GM21447 (cell line): ENCODE measurements at regions not wholly inside any gene's neighbourhood (a gene's known extent, or its start where the extent isn't known, plus 50 kb on each side); places are given as distances from the start of the nearest gene placed in this dataset.

Source experiments
- ATAC-seq: cut with Tn5 transposase; IDR thresholded peaks from one replicate; pipeline ENCODE4 v1.9.1; 2021; ENCODE audit not compliant: unreplicated experiment

DNA sequence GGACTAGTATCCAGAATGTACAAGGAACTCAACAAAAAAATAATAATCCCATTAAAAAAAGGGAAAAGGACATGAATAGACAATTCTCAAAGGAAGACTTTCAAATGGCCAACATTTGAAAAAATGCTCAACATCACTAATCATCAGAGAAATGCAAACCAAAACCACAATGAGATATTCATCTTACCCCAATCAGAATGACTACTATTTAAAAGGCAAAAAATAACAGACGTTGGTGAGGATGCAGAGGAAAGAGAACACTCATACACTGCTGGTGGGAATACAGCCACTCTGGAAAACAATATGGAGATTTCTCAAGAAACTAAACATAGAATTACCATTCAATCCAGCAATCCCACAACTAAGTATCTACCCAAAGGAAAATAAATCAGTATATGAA, 133.1 kb downstream of the KDR start:
- ATAC-seq, result no peak

DNA sequence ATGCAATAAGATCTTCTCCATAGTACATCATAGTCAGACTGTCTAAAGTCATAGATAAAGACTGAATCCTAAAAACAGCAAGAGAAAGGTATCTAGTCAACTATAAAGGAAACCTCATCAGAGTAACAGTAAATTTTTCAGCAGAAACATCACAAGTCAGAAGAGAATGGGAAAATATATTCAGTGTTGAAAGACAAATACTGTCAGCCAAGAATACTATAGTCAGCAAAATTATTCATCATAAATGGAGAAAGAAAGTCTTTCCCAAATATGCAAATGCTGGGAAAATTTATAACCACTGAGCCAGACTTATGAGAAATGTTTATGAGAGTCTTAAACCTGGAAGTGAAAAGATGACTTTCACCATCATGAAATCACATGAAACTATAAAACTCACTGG, 136.7 kb downstream of the KDR start:
- no peak for ATAC-seq

DNA sequence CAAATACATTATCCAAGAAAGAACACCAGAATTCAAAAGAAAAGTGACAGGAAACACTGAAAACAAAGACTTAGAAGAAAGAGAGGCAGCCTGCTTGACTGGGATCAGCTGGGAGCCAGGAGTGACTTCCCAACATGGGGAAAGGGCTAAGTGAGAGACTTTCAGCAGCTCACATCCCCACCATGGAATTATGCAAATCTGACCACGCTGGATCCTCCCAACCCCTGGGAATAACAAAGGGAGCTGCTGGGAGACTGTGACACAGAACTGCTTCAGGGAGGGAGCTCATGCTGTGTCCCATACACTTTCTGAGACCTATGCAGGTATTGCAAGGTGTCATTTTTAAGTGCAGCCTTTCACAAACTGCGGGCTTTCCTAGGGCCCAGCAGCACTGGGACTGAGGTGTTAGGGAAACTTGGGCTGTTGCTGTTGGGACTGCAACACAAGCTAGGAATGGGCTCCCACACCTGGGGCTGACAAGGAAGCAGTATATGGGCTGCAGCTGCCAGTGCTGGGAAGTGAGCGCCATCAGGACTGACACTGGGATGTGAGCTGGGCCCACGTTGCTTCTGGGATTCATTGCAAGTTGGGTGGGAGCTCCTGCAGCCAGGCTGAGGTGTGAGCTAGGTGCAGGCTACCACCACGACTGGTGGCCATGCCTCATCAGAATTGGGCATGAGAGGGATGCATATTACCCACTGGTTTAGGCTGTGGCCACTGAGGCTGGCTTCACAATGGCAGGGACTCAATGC, 139.1 kb downstream of the KDR start:
- no peak for ATAC-seq

DNA sequence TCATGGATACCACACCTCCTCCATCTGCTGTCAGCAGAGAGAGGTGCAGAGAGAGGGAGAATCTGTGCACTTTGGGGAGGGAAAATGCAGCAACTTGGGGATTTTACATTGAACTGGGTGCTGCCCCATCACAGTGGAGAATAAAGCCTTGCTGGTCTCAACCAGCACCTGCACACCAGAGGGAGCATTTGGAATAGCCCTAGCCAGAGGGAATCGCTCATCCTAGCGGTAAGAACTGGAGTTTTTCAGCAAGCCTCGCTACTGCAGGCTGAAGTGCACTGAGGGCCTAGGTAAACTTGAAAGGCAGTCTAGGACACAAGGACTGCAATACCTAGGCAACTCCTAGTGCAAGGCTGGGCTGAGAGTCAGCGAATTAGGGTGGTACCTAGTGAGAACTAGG, 148.7 kb downstream of the KDR start:
- ATAC-seq, result no peak

DNA sequence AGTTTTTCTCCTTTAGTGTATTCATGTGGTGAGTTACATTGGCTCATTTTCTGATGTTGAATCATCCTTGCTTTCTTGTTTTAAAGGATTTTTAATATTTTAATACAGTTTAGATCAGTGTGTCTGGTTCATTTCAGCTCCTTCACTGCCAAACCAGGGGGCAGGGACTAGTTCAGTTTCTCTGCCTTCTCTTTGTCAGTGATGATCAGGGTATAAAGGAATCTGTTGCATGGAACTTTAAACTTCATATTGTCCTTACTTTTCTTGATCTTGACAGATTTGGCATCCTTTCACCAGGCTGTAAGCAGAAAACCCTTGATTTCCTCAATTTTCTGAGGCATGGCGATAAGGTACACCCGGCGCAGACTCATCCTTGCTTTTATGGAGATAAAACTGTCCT, 149.4 kb downstream of the KDR start:
- ATAC-seq, result no peak

DNA sequence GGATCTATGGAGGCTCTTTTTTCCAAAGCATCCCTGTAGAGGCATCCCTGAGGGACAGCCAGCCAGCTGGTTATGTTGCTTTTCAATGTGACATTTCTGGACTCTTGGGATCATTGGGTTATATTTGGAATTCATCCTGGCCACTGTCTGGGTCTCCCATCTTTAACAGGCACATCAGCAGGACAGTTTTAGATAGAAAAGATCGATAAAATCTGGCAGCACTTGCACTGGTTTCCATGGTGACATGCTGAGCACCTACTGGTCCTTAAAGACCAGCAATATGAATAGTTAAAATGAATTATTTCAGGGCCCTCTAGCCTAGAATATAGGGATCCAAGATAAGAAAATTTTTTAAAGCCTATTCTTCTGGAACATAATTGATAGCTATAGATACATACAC, 151.6 kb downstream of the KDR start:
- no peak for ATAC-seq

DNA sequence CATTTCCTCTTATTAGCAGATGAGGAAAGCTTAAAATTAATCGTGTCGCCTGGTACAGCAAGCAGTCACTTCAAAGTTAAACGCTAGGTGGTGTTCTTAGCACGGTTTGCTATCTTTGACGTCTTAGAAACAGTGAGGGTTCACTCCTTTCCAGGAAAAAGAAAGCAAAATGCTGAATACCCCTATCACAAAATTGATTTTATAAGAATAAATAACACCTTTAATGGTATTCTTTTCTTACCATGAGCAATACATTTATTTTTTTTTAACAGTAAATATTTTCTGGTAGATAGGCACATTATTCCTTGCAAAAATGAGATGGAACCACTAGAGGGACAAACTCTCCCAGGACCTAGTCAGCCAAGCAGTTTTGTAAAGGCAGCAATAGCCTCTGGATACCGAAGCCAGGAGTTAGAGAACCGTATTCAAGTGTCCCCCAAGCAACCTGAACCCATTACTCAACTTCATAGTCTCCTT, 153.9 kb downstream of the KDR start:
- peak; percentile 79 for ATAC-seq

DNA sequence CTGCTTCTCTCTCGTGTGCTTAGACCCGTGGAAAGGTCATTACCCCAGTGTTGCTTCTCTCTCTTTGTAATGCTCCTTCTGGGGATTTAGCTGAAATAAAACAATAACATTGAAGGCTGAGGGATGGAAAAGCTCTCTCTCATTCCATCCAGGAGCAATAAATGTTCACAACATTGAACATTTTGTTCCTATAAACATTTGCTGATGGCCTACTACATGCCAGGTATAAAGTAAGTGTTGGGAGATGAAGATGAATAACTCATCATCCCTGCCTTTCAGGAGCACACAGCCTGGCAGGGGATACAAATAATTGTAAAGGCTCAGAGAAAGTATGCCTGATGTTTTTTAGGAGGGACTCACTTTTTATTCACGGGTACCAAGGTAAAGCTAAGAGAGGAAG, 158.1 kb downstream of the KDR start:
- ATAC-seq, result no peak

DNA sequence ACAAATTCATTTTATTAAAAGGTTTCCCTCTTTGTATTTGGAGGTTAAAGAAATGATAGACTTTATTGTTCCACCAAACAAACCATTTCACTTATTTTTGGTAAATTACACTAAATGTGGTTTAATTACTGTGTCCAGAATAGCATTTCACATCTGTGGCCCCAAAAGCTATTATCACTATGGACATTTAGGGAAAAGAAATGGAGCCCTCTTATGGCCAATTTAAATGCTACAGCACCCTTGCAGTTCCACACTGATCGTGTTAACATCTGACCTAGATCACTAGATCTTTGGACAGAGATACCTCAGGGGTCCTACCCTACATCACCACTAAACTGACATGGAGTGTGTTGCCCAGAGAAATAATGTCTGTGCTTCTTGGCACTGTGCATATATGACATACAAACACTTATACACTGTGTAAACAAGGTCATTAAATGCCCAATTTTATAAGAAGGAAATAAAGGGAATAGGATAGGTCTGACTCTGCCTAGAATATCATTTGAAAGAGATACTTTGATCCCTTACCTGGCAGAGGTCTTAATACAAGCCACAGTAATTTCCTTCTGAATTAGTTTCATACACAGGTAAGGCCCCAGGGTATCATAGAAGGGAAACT, 163.9 kb downstream of the KDR start:
- no peak for ATAC-seq

DNA sequence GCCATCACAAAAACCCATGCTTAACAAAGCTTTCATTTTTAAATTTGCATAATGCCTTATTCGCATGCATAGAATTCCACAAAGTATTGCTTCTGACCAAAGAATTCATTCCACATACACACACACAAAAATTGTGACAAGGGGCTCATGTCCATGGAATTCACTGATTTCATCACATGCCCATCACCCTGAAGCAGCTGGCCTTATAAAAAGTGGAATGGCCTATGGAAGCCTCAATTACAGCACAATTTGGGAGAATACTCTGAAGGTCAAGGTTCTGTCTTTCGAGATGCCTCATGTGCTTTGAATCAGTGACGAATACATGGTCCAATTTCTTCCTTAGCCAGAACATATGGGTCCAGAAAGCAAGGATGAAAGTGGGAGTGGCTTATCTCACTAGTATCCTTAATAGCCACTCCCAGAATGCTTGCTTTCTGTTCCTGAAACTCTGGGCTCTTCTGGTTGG, 165.7 kb downstream of the KDR start:
- ATAC-seq, result no peak

DNA sequence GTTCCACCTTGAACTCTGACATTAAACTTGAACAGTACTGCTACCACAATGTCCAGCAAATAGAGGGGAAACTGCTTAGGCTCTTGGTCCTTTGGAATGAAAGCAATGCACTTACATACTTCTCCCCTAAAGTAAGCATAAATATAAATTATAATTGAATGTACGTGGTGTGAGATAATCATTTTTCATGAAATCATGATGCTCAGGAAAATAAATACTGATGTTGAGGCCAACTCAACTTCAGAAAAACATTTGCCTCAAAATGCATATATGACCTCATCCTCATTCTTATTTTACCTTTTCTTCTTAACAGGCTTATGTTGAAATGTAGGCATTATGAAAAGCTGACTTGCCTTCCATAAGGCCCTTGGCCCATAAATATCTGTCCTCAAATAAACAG, 166.3 kb downstream of the KDR start:
- ATAC-seq, result no peak

DNA sequence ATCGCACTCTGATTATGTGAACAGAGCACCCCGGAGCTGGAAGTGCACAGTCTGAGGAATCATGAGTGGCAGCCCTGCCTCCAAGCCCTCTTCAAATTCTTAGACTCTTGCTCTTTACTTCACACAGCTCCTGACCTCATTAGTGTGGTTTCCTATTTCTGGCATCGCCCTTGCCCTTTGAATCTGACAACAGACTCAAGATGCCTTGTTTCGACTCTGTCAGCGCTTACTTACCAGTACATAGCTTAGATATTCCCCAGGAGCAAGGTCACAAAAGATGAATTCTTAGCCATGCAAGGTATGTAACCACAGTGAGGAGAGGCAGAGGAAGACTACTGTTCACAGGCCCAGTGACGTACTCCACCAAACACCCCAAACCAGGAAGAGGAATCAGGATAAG, 167.2 kb downstream of the KDR start:
- ATAC-seq, result no peak

DNA sequence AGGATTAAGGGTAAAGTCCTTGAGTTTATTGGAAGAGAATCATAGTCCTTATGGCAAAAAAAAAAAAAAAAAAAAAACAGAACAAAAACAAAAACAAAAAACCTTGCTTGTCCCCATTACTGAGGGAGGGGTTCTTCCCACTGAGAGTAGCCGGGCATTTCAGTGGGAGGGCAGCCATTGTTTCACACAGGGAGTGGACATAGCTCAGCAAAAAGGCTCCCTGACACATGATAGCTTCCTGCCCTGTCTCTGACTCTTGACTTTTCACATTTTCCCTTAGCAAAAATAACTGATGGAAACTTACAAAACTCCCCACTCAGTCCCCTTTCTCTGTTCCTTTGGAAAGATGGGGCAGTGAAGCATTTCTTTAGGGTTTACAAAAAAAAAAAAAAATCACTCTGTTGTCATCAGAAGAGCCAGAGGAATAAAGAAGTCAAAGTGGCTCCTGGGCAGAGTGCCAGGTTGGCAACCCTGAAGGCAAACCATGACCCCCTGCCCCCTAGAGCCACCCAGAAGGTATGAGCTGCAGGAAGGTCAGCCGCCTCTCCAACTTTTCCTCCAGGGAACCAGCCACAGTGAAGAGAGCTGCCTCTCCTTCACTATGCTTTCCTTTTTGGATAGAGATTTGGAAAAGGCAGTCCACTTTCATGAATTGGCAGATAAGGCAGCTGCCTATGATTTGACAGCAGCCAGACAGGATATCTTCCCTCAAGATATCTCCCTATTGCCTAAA, 170.6 kb downstream of the KDR start:
- ATAC-seq, result no peak

DNA sequence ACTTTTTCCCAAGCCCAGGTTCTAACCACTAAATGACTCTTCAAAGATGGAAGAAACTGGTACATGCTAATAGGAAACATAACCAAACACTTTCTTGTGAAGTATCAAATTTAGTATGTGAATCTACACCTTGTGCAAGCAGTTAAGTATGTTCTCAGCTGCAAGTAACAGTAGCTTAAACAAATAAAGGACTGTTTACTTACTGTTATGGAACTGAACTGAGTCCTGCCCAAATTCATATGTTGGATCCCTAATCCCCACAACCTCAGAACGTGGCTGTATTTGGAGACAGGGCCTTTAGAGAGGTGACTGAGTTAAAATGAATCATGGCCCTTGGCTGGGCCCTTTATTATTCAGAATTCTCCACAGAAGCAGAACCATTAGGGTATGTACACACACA, 178.7 kb downstream of the KDR start:
- ATAC-seq, result no peak

DNA sequence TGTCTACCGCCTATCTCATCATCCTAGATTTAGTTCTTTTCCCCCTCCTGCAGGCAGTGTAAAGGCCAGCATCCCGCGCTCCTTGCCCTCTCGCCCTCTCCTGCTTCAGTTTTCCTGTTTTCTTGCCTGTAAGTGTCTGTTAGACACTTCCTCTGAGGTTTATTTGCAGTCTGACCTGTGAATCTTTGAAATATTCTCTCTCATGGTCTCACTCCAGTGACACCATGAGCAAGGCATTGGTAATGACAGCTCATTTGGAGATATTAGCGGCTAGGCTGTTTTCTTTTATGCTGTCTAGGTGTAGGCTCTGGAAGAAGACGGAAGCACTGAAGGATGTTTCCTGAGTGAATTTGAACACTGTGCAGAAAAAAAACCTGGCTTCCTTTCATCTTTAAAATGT, 179.6 kb downstream of the KDR start:
- no peak for ATAC-seq

DNA sequence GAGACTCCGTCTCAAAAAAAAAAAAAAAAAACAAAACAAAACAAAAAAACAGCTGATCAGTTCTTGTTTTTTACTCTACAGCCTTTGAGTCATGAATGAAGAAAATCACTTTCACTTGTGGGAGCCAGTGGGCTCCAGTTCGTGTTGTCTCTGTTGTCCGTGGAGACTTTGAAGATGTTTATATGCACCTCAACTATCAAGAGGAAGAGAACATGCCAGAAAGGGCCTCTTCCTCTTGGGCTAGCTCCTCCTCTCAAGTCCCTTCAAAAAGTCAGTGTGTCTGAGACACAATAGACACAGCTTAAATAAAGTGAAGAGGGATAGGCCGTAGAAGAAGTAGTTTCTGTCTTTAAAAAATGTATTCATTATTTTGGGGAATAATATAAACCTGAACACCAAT, 182.7 kb downstream of the KDR start:
- ATAC-seq, result peak; percentile 47

DNA sequence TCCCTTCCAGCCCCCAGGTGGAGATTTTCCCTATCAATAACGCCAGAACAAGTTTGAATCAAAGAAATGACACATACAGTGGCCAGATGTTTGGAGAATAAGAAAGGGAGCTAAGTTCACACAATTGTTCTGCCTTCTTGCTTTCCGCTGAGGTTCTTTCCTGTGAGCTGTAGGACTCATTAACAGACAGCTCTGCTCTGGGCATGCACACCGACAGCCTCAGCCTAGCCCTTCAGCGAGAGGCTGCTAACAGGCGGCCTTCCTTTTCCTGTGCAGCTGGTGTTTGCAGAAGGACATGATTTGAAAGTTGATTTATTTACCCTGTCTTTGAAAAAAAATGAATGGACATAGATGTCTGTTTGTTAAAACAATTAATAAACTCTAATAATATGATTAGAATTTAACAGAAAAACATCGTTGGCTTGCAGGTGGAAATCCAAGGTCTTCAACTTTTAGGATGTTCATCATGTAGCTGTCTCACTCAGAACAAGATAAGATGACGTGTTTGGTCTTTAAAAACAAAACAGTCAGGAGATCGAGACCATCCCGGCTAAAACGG, 183.3 kb downstream of the KDR start:
- ATAC-seq, result peak; percentile 83

DNA sequence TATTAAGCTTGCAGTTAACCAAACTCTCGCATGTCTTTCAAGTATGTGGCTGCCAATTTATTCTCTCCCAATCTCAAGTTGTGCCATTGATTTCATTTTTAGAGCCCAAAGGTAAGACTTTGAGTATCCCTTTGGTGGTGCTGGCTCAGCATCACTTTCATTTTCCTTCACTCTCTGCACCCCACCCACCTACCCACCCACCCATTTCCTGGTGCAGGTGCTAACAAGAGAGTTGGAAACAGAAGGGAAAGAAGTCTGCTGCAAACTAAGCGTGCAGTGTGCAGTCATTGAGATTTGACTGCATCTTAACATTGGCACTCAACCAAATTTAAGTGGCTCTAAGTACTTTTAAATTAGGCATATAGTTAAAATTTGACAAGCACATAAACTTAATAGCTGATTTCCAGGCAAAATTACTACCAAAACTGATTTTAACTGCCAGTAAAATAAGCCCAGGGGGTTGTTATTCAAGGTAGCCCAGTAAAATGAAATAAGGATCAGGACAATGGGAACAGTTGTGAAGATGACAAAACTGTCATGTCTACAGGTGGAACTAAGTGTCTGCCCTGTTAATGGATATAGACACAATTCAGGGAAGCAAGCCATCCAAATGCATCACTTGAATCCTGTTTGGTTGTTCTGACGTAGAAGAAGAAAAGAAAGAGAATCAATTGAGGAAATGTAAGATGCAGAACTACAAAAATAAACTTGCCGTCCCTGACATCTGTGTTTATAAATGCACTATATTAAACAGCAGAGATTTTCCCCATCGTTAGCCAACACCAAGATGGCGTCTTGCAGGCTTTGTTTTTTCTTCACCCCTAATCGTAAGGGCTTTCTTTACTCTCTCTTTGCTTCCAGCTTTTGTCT, 184.2 kb downstream of the KDR start:
- ATAC-seq, result no peak

DNA sequence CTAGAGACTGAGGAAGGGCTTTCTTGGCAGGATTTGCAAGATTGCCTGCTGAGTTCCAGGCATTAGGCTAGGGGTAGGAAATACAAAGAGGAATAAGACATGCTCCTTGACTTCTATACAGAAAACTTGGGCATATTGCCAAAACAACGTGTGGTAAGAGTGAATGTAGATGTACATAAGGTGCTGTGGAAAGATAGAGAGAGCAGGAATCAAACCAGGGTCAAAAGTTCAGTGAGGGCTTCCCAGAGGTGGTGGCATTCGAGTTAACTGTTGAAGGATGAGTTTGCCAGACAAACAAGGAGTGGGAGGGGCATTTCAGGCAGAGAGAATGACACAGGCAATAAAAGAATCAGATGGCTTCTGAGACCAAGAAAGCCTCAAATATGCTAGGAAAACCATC, 187.9 kb downstream of the KDR start:
- ATAC-seq, result no peak

DNA sequence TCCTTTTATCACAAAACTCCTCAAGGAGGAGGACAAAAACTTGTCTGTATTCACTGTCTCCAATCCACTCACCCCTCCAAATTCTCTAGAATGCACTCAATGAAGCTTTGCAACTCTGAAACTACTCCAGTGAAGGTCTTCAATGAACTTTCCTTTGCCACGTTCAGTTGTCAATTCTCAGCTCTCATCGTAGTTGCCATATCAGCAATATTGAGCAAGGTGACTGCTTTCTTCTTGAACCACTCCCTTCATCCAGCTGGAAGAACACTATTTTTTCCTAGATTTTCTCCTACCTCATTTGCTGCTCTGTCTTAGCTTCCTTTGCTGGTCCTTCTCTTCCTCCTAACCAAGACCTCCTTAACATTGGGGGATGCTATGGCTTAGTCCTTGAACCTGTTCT, 191.8 kb downstream of the KDR start:
- no peak for ATAC-seq

DNA sequence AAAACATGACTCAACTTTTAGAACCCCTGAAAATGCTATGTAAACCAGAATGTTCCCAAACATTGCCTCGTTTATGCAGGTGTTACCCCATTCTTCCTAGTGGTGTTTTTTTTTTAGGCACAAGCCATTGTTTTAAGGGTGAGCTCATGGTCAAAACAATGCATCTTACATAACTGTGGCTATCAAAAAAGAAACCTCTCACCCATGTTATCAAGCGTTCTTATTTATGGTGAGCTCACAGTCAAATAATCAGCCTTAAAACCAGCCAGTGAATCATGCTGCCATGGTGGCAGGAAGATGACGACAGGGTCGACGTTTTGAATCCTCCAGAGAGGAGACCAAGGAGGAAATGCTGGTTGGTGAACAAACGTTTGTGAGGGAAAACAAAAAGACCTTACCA, 195.2 kb downstream of the KDR start:
- no peak for ATAC-seq
